Endothelial cell of umbilical vein (primary cell): ENCODE measurements at regions not wholly inside any gene's neighbourhood (a gene's known extent, or its start where the extent isn't known, plus 50 kb on each side); places are given as distances from the start of the nearest gene placed in this dataset.

ENCODE experiments used
- BruUV-seq: library from RNA; stranded (reverse); fragments of 400-500 nt; replicated peaks from 2 replicates; lab custom pipeline; 2021; lab: Mats Ljungman, UMichigan
- CTCF ChIA-PET: fragments of 300-600, 350-600 bp; sonication (Branson Sonifier 250); formaldehyde crosslinking; loops from one replicate; lab custom pipeline; 2021; ENCODE audit warnings: antibody characterized with exemption, inconsistent platforms; lab: Charles Lee
- POLR2A ChIA-PET: fragments of 300-600, 350-600 bp; sonication (Branson Sonifier 250); formaldehyde crosslinking; loops from one replicate; lab custom pipeline; 2021; ENCODE audit warnings: antibody characterized with exemption, inconsistent platforms; lab: Charles Lee
- DNase-seq: peaks from one replicate; pipeline ENCODE4 v3.0.0-alpha.2; 2011; ENCODE audit warnings: low read depth, low spot score
- FAIRE-seq: peaks from 2 replicates; lab custom pipeline; 2011; peaks lifted over from hg19 to GRCh38; lab: Jason Lieb, UNC
- H2AFZ ChIP-seq: 2 replicates; pipeline ENCODE4 v1.6.0; 2012; ENCODE audit warnings: low read depth, low read length, control low read depth, inconsistent platforms
- H3K27ac ChIP-seq: 2 replicates; pipeline ENCODE4 v1.5.1; 2011; ENCODE audit warnings: low read depth, mild to moderate bottlenecking, control low read depth, low read length, moderate library complexity; ENCODE audit not compliant: insufficient read depth
- H3K27me3 ChIP-seq, 2 experiments: 2 replicates each; pipeline versions ENCODE4 v1.6.0 to v1.6.1; 2011; ENCODE audit warnings: low read length in 2 of 2, mixed read lengths in 1 of 2; ENCODE audit not compliant: control insufficient read depth in 2 of 2, insufficient read depth in 2 of 2
- H3K36me3 ChIP-seq, 2 experiments: 2 replicates in 1 of 2; 3 replicates in 1 of 2; pipeline ENCODE4 v1.5.1; 2011; ENCODE audit warnings: low read length in 2 of 2, mild to moderate bottlenecking in 1 of 2, moderate library complexity in 1 of 2; ENCODE audit not compliant: control insufficient read depth in 2 of 2, insufficient read depth in 2 of 2; ENCODE audit errors: extremely low read depth in 1 of 2
- H3K4me1 ChIP-seq: 3 replicates; pipeline ENCODE4 v1.5.1; 2011; ENCODE audit warnings: mild to moderate bottlenecking, low read length; ENCODE audit not compliant: control insufficient read depth, insufficient read depth; ENCODE audit errors: extremely low read depth
- H3K4me2 ChIP-seq: 2 replicates; pipeline ENCODE4 v1.6.1; 2011; ENCODE audit warnings: low read length, control low read depth, mixed read lengths; ENCODE audit not compliant: insufficient read depth
- H3K4me3 ChIP-seq, 3 experiments: fragments of 200-600 bp in 1 of 3; sonication (generic), shearing (Covaris generic) in 1 of 3; replicated peaks in 1 of 3; 2 replicates each; pipeline ENCODE4 v1.5.1; 2011 to 2016; ENCODE audit warnings: control low read depth in 3 of 3, low read length in 3 of 3, mild to moderate bottlenecking in 2 of 3, inconsistent platforms in 1 of 3, low read depth in 1 of 3, moderate library complexity in 1 of 3; ENCODE audit not compliant: insufficient read depth in 1 of 3
- H3K79me2 ChIP-seq: 2 replicates; pipeline ENCODE4 v1.6.0; 2012; ENCODE audit warnings: low read length, inconsistent platforms; ENCODE audit not compliant: control insufficient read depth, insufficient read depth
- H3K9ac ChIP-seq: replicated peaks from 2 replicates; pipeline ENCODE3; 2011; ENCODE audit warnings: low read length, control low read depth; ENCODE audit not compliant: insufficient read depth; ENCODE audit errors: extremely low read depth
- H3K9me1 ChIP-seq: replicated peaks from 3 replicates; pipeline ENCODE4 v1.6.0; 2011; ENCODE audit warnings: mild to moderate bottlenecking, low read length; ENCODE audit not compliant: control insufficient read depth, insufficient read depth; ENCODE audit errors: extremely low read depth
- H3K9me3 ChIP-seq: replicated peaks from 2 replicates; pipeline ENCODE4 v1.5.1; 2012; ENCODE audit warnings: low read length, inconsistent platforms; ENCODE audit not compliant: control insufficient read depth, insufficient read depth
- H4K20me1 ChIP-seq: replicated peaks from 2 replicates; pipeline ENCODE3; 2011; ENCODE audit warnings: mild to moderate bottlenecking, low read length; ENCODE audit not compliant: control insufficient read depth, insufficient read depth; ENCODE audit errors: extremely low read depth
- EZH2 ChIP-seq: IDR thresholded peaks from 2 replicates; pipeline ENCODE4 v1.6.1; 2012; ENCODE audit warnings: borderline replicate concordance, low read depth, mild to moderate bottlenecking, moderate library complexity, low read length, inconsistent platforms; ENCODE audit not compliant: severe bottlenecking
- FOS ChIP-seq: IDR thresholded peaks from 2 replicates; pipeline ENCODE4 v1.6.1; 2011; ENCODE audit warnings: mild to moderate bottlenecking, low read length, moderate library complexity, borderline replicate concordance; ENCODE audit not compliant: insufficient read depth
- GATA2 ChIP-seq: IDR thresholded peaks from 2 replicates; pipeline ENCODE4 v1.7.0; 2011; ENCODE audit warnings: low read depth, mild to moderate bottlenecking, moderate library complexity, mixed read lengths, low read length; ENCODE audit not compliant: insufficient read length, insufficient read depth
- JUN ChIP-seq: IDR thresholded peaks from 2 replicates; pipeline ENCODE4 v1.6.1; 2011; ENCODE audit warnings: borderline replicate concordance, low read depth; ENCODE audit not compliant: insufficient read length, insufficient read depth
- MYC ChIP-seq: IDR thresholded peaks from one replicate; pipeline ENCODE4 v1.6.1; 2011; ENCODE audit warnings: mild to moderate bottlenecking, low read depth, low read length
- POLR2A ChIP-seq: IDR thresholded peaks from 2 replicates; pipeline ENCODE4 v1.6.1; 2012; ENCODE audit warnings: low read depth, mild to moderate bottlenecking, control low read depth, low read length
- POLR2AphosphoS5 ChIP-seq: IDR thresholded peaks from 2 replicates; pipeline ENCODE4 v1.6.1; 2012; ENCODE audit warnings: low read depth, mild to moderate bottlenecking, control low read depth, low read length, moderate library complexity; ENCODE audit not compliant: insufficient read depth
- dilution Hi-C: fragments of 300-500 bp; cut with MboI; formaldehyde crosslinking; loops from one replicate; pipeline ENCODE4 v1.15.0; 2019; ENCODE audit warnings: low sequenced_read_pairs; ENCODE audit not compliant: extremely low pct_ligation_motif_present
- intact Hi-C: fragments of 100-400 bp; cut with micrococcal nuclease; formaldehyde crosslinking; loops from one replicate; pipeline ENCODE4 v1.10.0; 2022
- TF ChIP-seq, protein P1 (sequence below): IDR thresholded peaks from 2 replicates; pipeline ENCODE4 v1.6.1; 2011; ENCODE audit not compliant: insufficient read depth, insufficient read length
- TF ChIP-seq, protein P2 (sequence below), 2 donors: IDR thresholded peaks; 1 replicate in 1 of 2; 2 replicates in 1 of 2; pipeline ENCODE4 v1.5.1; 2011; ENCODE audit warnings: low read length in 2 of 2, mild to moderate bottlenecking in 2 of 2, moderate library complexity in 2 of 2, control low read depth in 1 of 2, inconsistent platforms in 1 of 2, low read depth in 1 of 2; ENCODE audit not compliant: insufficient read depth in 1 of 2; ENCODE audit errors: extremely low read depth in 1 of 2

DNA sequence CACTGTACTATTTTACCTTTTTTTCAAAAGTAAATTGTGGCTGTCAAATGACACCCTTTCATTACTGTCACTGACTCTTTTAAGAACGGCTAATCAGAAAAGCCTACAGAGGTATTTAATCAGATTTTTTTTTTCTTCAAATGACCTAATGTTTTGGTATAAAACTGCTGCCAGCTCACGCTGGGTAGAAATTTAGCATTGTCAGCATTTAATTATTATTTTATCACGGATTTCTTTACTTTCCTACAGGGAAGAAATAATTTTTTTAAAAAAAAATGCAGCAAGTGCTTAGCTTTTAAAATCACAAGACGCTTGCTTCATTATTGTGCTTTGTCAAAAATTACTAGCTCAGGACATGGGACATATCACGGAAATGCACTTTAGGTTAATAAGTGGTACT lies 149.1 kb upstream of the FOXN3 start:
- dilution Hi-C loops (no loop called here), intact Hi-C loops (no loop called here)
- FAIRE-seq (no peak), DNase-seq (no peak)
- H3K4me2 ChIP-seq: no peak overlapping the region
- H3K4me1 ChIP-seq: peaks cover 2% of the 10 kb centered on the region
- TF ChIP-seq, protein P1, sequence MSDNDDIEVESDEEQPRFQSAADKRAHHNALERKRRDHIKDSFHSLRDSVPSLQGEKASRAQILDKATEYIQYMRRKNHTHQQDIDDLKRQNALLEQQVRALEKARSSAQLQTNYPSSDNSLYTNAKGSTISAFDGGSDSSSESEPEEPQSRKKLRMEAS: no peak
- TF ChIP-seq POLR2A (no peak), JUN (no peak), EZH2 (no peak), GATA2 (no peak), FOS (no peak), POLR2AphosphoS5 (no peak), MYC (no peak)
- TF ChIP-seq, protein P2, sequence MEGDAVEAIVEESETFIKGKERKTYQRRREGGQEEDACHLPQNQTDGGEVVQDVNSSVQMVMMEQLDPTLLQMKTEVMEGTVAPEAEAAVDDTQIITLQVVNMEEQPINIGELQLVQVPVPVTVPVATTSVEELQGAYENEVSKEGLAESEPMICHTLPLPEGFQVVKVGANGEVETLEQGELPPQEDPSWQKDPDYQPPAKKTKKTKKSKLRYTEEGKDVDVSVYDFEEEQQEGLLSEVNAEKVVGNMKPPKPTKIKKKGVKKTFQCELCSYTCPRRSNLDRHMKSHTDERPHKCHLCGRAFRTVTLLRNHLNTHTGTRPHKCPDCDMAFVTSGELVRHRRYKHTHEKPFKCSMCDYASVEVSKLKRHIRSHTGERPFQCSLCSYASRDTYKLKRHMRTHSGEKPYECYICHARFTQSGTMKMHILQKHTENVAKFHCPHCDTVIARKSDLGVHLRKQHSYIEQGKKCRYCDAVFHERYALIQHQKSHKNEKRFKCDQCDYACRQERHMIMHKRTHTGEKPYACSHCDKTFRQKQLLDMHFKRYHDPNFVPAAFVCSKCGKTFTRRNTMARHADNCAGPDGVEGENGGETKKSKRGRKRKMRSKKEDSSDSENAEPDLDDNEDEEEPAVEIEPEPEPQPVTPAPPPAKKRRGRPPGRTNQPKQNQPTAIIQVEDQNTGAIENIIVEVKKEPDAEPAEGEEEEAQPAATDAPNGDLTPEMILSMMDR (IDR thresholded peaks at IDR 0.05; ENCODE audit: extremely low read depth in 1 of 2, insufficient read depth in 1 of 2, low read depth in 1 of 2, low read length in 2 of 2): no peak
- CTCF ChIA-PET: no interaction called here
- BruUV-seq: no TSS peak
- no peaks in the 10 kb centered on the region for H3K9me1 ChIP-seq
- POLR2A ChIA-PET: no interaction called here
- no peaks in the 10 kb centered on the region for H3K9me3 ChIP-seq
- H3K4me3 ChIP-seq: no peak overlapping the region
- no peak overlapping the region for H3K9ac ChIP-seq
- no peaks in the 10 kb centered on the region for H3K79me2 ChIP-seq
- H3K36me3 ChIP-seq: no peaks in the 10 kb centered on the region
- H4K20me1 ChIP-seq: no peaks in the 10 kb centered on the region
- no peaks in the 10 kb centered on the region for H3K27me3 ChIP-seq
- no peak overlapping the region for H3K27ac ChIP-seq
- no peak overlapping the region for H2AFZ ChIP-seq
